GM21367 (cell line): ENCODE measurements at regions not wholly inside any gene's neighbourhood (a gene's known extent, or its start where the extent isn't known, plus 50 kb on each side); places are given as distances from the start of the nearest gene placed in this dataset.
"Not testable (repeated sequence)": the region's sequence is repeated elsewhere in the genome, so short reads cannot be mapped to it uniquely, and the experiment has no call there.

ENCODE experiments used
- ATAC-seq: cut with Tn5 transposase; IDR thresholded peaks from one replicate; pipeline ENCODE4 v1.9.1; 2021; ENCODE audit not compliant: unreplicated experiment

GRCh38 chr4:12958436-12958835 lies 525.7 kb downstream of the RAB28 start:
- ATAC-seq, result no peak

GRCh38 chr4:12957108-12957507 lies 527.0 kb downstream of the RAB28 start:
- ATAC-seq, result no peak

- ATAC-seq, result no peak
These were observed 528.1 kb downstream of the RAB28 start for GRCh38 chr4:12956026-12956425.

- ATAC-seq, result no peak
These were observed 534.2 kb downstream of the RAB28 start for GRCh38 chr4:12949719-12950490.

- ATAC-seq, result no peak
These were observed 541.1 kb downstream of the RAB28 start for GRCh38 chr4:12943069-12943468.

- ATAC-seq, result no peak
These were observed 550.3 kb downstream of the RAB28 start for GRCh38 chr4:12933760-12934221.

GRCh38 chr4:12932203-12932788 lies 551.8 kb downstream of the RAB28 start:
- ATAC-seq, result no peak

- ATAC-seq, result no peak
These were observed 554.4 kb downstream of the RAB28 start for GRCh38 chr4:12929784-12930183.

GRCh38 chr4:12928751-12929150 lies 555.4 kb downstream of the RAB28 start:
- ATAC-seq, result no peak

- ATAC-seq, result peak; percentile 64
These were observed 557.7 kb downstream of the RAB28 start for GRCh38 chr4:12926189-12927066.

GRCh38 chr4:12924728-12925320 lies 559.3 kb downstream of the RAB28 start:
- no peak for ATAC-seq

GRCh38 chr4:12924253-12924652 lies 559.9 kb downstream of the RAB28 start:
- no peak for ATAC-seq

GRCh38 chr4:12912896-12913418 lies 571.2 kb downstream of the RAB28 start:
- no peak for ATAC-seq

GRCh38 chr4:12911750-12912358 lies 572.3 kb downstream of the RAB28 start:
- no peak for ATAC-seq

- ATAC-seq, result not testable (repeated sequence)
These were observed 580.5 kb downstream of the RAB28 start for GRCh38 chr4:12903640-12904039.

- no peak for ATAC-seq
These were observed 581.4 kb downstream of the RAB28 start for GRCh38 chr4:12902735-12903134.

- ATAC-seq, result no peak
These were observed 586.2 kb downstream of the RAB28 start for GRCh38 chr4:12897954-12898353.

- no peak for ATAC-seq
These were observed 590.1 kb downstream of the RAB28 start for GRCh38 chr4:12894062-12894461.

- no peak for ATAC-seq
These were observed 595.1 kb downstream of the RAB28 start for GRCh38 chr4:12889054-12889453.
